OCI-LY7 (cell line): ENCODE measurements at regions not wholly inside any gene's neighbourhood (a gene's known extent, or its start where the extent isn't known, plus 50 kb on each side); places are given as distances from the start of the nearest gene placed in this dataset.

Experiments used
- BruUV-seq: library from RNA; stranded (reverse); fragments of 400-500 nt; replicated peaks from 2 replicates; lab custom pipeline; 2021; lab: Mats Ljungman, UMichigan
- CTCF ChIA-PET: fragments of 300-600 bp; sonication (Branson Sonifier 250); formaldehyde crosslinking; loops from one replicate; lab custom pipeline; 2022; ENCODE audit warnings: antibody characterized with exemption; ENCODE audit not compliant: unreplicated experiment; lab: Charles Lee
- POLR2A ChIA-PET: fragments of 300-600 bp; sonication (Branson Sonifier 250); formaldehyde crosslinking; loops from one replicate; lab custom pipeline; 2022; ENCODE audit warnings: antibody characterized with exemption; lab: Charles Lee
- DNase-seq: peaks from one replicate; pipeline ENCODE4 v3.0.0-alpha.2; 2015; ENCODE audit warnings: low spot score
- H2AFZ ChIP-seq: fragments of 200-600 bp; sonication (generic), shearing (Covaris generic); 2 replicates; pipeline ENCODE4 v1.6.1; 2014; ENCODE audit warnings: mild to moderate bottlenecking, antibody characterized with exemption, low read length, moderate library complexity
- H3K27ac ChIP-seq: fragments of 200-600 bp; sonication (generic); 2 replicates; pipeline ENCODE4 v1.5.1; 2014; ENCODE audit warnings: mixed run types, low read depth, mild to moderate bottlenecking, moderate library complexity, low read length, inconsistent platforms; ENCODE audit not compliant: poor library complexity, severe bottlenecking
- H3K36me3 ChIP-seq: fragments of 200-600 bp; sonication (generic); 2 replicates; pipeline ENCODE4 v1.6.1; 2014; ENCODE audit warnings: mild to moderate bottlenecking, antibody characterized with exemption, low read length, moderate library complexity, mixed read lengths; ENCODE audit not compliant: insufficient read depth
- H3K4me1 ChIP-seq: fragments of 200-600 bp; sonication (generic); 2 replicates; pipeline ENCODE4 v1.5.1; 2014; ENCODE audit warnings: mild to moderate bottlenecking, low read length; ENCODE audit not compliant: insufficient read depth, poor library complexity, severe bottlenecking
- H3K4me2 ChIP-seq: fragments of 200-600 bp; sonication (generic); 2 replicates; pipeline ENCODE4 v1.6.1; 2014; ENCODE audit warnings: mild to moderate bottlenecking, low read length
- H3K4me3 ChIP-seq: fragments of 200-600 bp; sonication (generic); 2 replicates; pipeline ENCODE4 v1.5.1; 2014; ENCODE audit warnings: mild to moderate bottlenecking, low read depth, low read length; ENCODE audit not compliant: poor library complexity, severe bottlenecking
- H3K79me2 ChIP-seq: fragments of 200-600 bp; sonication (generic); 2 replicates; pipeline ENCODE4 v1.6.1; 2016; ENCODE audit warnings: low read depth, mild to moderate bottlenecking, low read length, moderate library complexity, mixed read lengths; ENCODE audit not compliant: insufficient read depth
- H3K9me2 ChIP-seq: fragments of 200-600 bp; sonication (generic); 2 replicates; pipeline ENCODE4 v1.6.1; 2016; ENCODE audit warnings: mild to moderate bottlenecking, low read length, mixed read lengths; ENCODE audit not compliant: insufficient read depth
- H3K9me3 ChIP-seq: fragments of 200-600 bp; sonication (generic); 2 replicates; pipeline ENCODE4 v1.6.1; 2014; ENCODE audit warnings: mild to moderate bottlenecking, mixed run types, low read length, mixed read lengths
- H4K20me1 ChIP-seq: fragments of 200-600 bp; sonication (generic); 2 replicates; pipeline ENCODE4 v1.6.1; 2014; ENCODE audit warnings: mild to moderate bottlenecking, antibody characterized with exemption, low read length, moderate library complexity, mixed read lengths; ENCODE audit not compliant: insufficient read depth
- CTCF ChIP-seq: fragments of 200-600 bp; sonication (generic); conservative IDR thresholded peaks from 2 replicates; pipeline ENCODE4 v1.5.1; 2014; ENCODE audit warnings: mild to moderate bottlenecking, antibody characterized with exemption, low read length, moderate library complexity, mixed read lengths
- EZH2phosphoT487 ChIP-seq: fragments of 200-600 bp; sonication (generic); IDR thresholded peaks from 2 replicates; pipeline ENCODE4 v1.6.1; 2018; ENCODE audit warnings: low read depth, borderline replicate concordance, mild to moderate bottlenecking, mixed run types, antibody characterized with exemption, low read length, moderate library complexity, mixed read lengths
- intact Hi-C: fragments of 100-400 bp; cut with micrococcal nuclease; formaldehyde crosslinking; loops from one replicate; pipeline ENCODE4 v1.10.0; 2022; ENCODE audit not compliant: unreplicated experiment

GRCh38 chr4:186808630-186809018 lies 85.0 kb upstream of the FAT1 start:
- no peak overlapping the region for H2AFZ ChIP-seq

GRCh38 chr4:186809070-186809469 lies 85.4 kb upstream of the FAT1 start:
- no peak overlapping the region for H3K27ac ChIP-seq
- TF ChIP-seq EZH2phosphoT487 (no peak), CTCF (no peak)
- H3K4me1 ChIP-seq: no peaks in the 10 kb centered on the region
- H2AFZ ChIP-seq: no peak overlapping the region
- no peaks in the 10 kb centered on the region for H3K36me3 ChIP-seq
- H3K4me3 ChIP-seq: no peak overlapping the region
- H3K79me2 ChIP-seq: no peaks in the 10 kb centered on the region
- H4K20me1 ChIP-seq: no peaks in the 10 kb centered on the region
- CTCF ChIA-PET: no interaction called here
- POLR2A ChIA-PET: interaction anchor here (0.6 kb wide), 1 partner anchor 87 kb away, joined by 5 read pairs; no protein-coding TSS in a partner anchor
- intact Hi-C loops: no loop called here
- H3K9me2 ChIP-seq: no peaks in the 10 kb centered on the region
- no TSS peak for BruUV-seq
- H3K4me2 ChIP-seq: no peak overlapping the region
- no peaks in the 10 kb centered on the region for H3K9me3 ChIP-seq
- no peak for DNase-seq

More at GRCh38 chr4:186808630-186809018, 85.0 kb upstream of the FAT1 start:
- no peak for DNase-seq
- ChIA-PET POLR2A (interaction anchor here (0.6 kb wide), 1 partner anchor 87 kb away, joined by 5 read pairs; no protein-coding TSS in a partner anchor), CTCF (no interaction called here)
- H3K4me3 ChIP-seq: no peak overlapping the region
- H4K20me1 ChIP-seq: no peaks in the 10 kb centered on the region
- no peaks in the 10 kb centered on the region for H3K36me3 ChIP-seq
- H3K4me2 ChIP-seq: no peak overlapping the region
- TF ChIP-seq CTCF: no peak
- no peak for TF ChIP-seq EZH2phosphoT487
- no peaks in the 10 kb centered on the region for H3K4me1 ChIP-seq
- no peaks in the 10 kb centered on the region for H3K9me2 ChIP-seq
- H3K79me2 ChIP-seq: no peaks in the 10 kb centered on the region
- intact Hi-C loops: no loop called here
- no peaks in the 10 kb centered on the region for H3K9me3 ChIP-seq
- BruUV-seq: no TSS peak
- H3K27ac ChIP-seq: no peak overlapping the region

GRCh38 chr4:186810613-186811150 lies 87.0 kb upstream of the FAT1 start:
- no peak overlapping the region for H3K4me2 ChIP-seq
- TF ChIP-seq EZH2phosphoT487 (no peak), CTCF (no peak)
- no peaks in the 10 kb centered on the region for H3K36me3 ChIP-seq
- H3K9me3 ChIP-seq: no peaks in the 10 kb centered on the region
- no peak overlapping the region for H3K27ac ChIP-seq
- CTCF ChIA-PET: no interaction called here
- BruUV-seq: no TSS peak
- no peak overlapping the region for H3K4me3 ChIP-seq
- DNase-seq: no peak
- H3K9me2 ChIP-seq: no peaks in the 10 kb centered on the region
- H3K4me1 ChIP-seq: no peaks in the 10 kb centered on the region
- POLR2A ChIA-PET: interaction anchor here (0.7 kb wide), 1 partner anchor 59 kb away, joined by 3 read pairs; no protein-coding TSS in a partner anchor
- H4K20me1 ChIP-seq: no peaks in the 10 kb centered on the region
- intact Hi-C loops: no loop called here
- H3K79me2 ChIP-seq: no peaks in the 10 kb centered on the region
- no peak overlapping the region for H2AFZ ChIP-seq
